Left ventricle myocardium inferior (tissue), 1 donor: ENCODE measurements at regions not wholly inside any gene's neighbourhood (a gene's known extent, or its start where the extent isn't known, plus 50 kb on each side); places are given as distances from the start of the nearest gene placed in this dataset.

Experiments used
- DNase-seq: peaks from one replicate; pipeline ENCODE4 v3.0.0-alpha.2; 2020
- H3K27ac ChIP-seq: fragments of 200-600 bp; replicated peaks from 2 replicates; pipeline ENCODE4 v1.8.0; 2021
- H3K27me3 ChIP-seq: fragments of 200-600 bp; 2 replicates; pipeline ENCODE4 v1.8.0; 2021; ENCODE audit warnings: low read depth
- H3K36me3 ChIP-seq: fragments of 200-600 bp; 2 replicates; pipeline ENCODE4 v1.8.0; 2021
- H3K4me1 ChIP-seq: fragments of 200-600 bp; 2 replicates; pipeline ENCODE4 v1.8.0; 2021
- H3K4me3 ChIP-seq: fragments of 200-600 bp; 2 replicates; pipeline ENCODE4 v1.8.0; 2021; ENCODE audit warnings: mild to moderate bottlenecking, moderate library complexity
- H3K9me3 ChIP-seq: fragments of 200-600 bp; replicated peaks from 2 replicates; pipeline ENCODE4 v1.8.0; 2021
- CTCF ChIP-seq: fragments of 200-600 bp; IDR thresholded peaks from 2 replicates; pipeline ENCODE4 v1.8.0; 2021; ENCODE audit warnings: antibody characterized with exemption, mild to moderate bottlenecking, borderline replicate concordance
- intact Hi-C: fragments of 100-400 bp; cut with micrococcal nuclease; formaldehyde crosslinking; loops from one replicate; pipeline ENCODE4 v1.11.0; 2022
- donor health status: DM: no; HTN: yes; CAD: no; lungs with severe emphysema.

GRCh38 chr13:56412856-56413255, 727.9 kb upstream of the PRR20A start:
- H3K27ac ChIP-seq, result no peak overlapping the region
- no peaks in the 10 kb centered on the region for H3K36me3 ChIP-seq
- intact Hi-C loops, result no loop called here
- TF ChIP-seq CTCF, result no peak
- no peak for DNase-seq
- H3K27me3 ChIP-seq, result no peaks in the 10 kb centered on the region
- H3K4me3 ChIP-seq, result no peak overlapping the region
- H3K4me1 ChIP-seq, result no peaks in the 10 kb centered on the region
- H3K9me3 ChIP-seq, result peaks cover 27% of the 10 kb centered on the region

GRCh38 chr13:56424246-56424645, 716.5 kb upstream of the PRR20A start:
- Histone ChIP-seq H3K36me3 (no peaks in the 10 kb centered on the region), H3K27me3 (no peaks in the 10 kb centered on the region), H3K4me1 (no peaks in the 10 kb centered on the region), H3K4me3 (no peak overlapping the region), H3K27ac (no peak overlapping the region), H3K9me3 (no peaks in the 10 kb centered on the region)
- TF ChIP-seq CTCF, result no peak
- DNase-seq, result no peak
- intact Hi-C loops, result no loop called here

GRCh38 chr13:56457535-56458190, 683.1 kb upstream of the PRR20A start:
- intact Hi-C loops, result no loop called here

GRCh38 chr13:56459286-56459685, 681.4 kb upstream of the PRR20A start:
- Histone ChIP-seq H3K4me3 (no peak overlapping the region), H3K36me3 (no peaks in the 10 kb centered on the region), H3K9me3 (peaks cover 35% of the 10 kb centered on the region), H3K4me1 (no peaks in the 10 kb centered on the region), H3K27me3 (no peaks in the 10 kb centered on the region), H3K27ac (no peak overlapping the region)
- intact Hi-C loops, result no loop called here
- TF ChIP-seq CTCF, result no peak
- DNase-seq, result no peak

More at GRCh38 chr13:56457535-56458190, 683.1 kb upstream of the PRR20A start:
- no peaks in the 10 kb centered on the region for H3K27me3 ChIP-seq
- no peak overlapping the region for H3K27ac ChIP-seq
- no peak for DNase-seq
- TF ChIP-seq CTCF, result no peak
- H3K9me3 ChIP-seq, result peaks cover 40% of the 10 kb centered on the region
- no peaks in the 10 kb centered on the region for H3K4me1 ChIP-seq
- no peak overlapping the region for H3K4me3 ChIP-seq
- H3K36me3 ChIP-seq, result no peaks in the 10 kb centered on the region

- Histone ChIP-seq H3K9me3 (no peaks in the 10 kb centered on the region), H3K36me3 (no peaks in the 10 kb centered on the region), H3K4me1 (no peaks in the 10 kb centered on the region), H3K27ac (no peak overlapping the region), H3K27me3 (no peaks in the 10 kb centered on the region), H3K4me3 (no peak overlapping the region)
- TF ChIP-seq CTCF, result no peak
- no peak for DNase-seq
- intact Hi-C loops, result no loop called here
Observed at GRCh38 chr13:56501750-56502149, 639.0 kb upstream of the PRR20A start.
